CD14-positive monocyte (primary cell): ENCODE measurements at regions not wholly inside any gene's neighbourhood (a gene's known extent, or its start where the extent isn't known, plus 50 kb on each side); places are given as distances from the start of the nearest gene placed in this dataset.
A peak's percentile ranks its signal among the peaks of the same experiment; 100 is the strongest.

ENCODE experiments used
- DNase-seq, 3 donors: peaks; one replicate each; pipeline ENCODE4 v3.0.0-alpha.2; 2011 to 2022
- H2AFZ ChIP-seq: 2 replicates; pipeline ENCODE4 v1.6.0; 2012; ENCODE audit warnings: mild to moderate bottlenecking, low read depth, low read length, inconsistent platforms; ENCODE audit not compliant: insufficient read depth, poor library complexity, severe bottlenecking
- H3K27ac ChIP-seq, 2 donors: 1 replicate in 1 of 2; 2 replicates in 1 of 2; pipeline ENCODE4 v1.5.1; 2012 to 2013; ENCODE audit warnings: low read length in 2 of 2, control low read depth in 1 of 2, inconsistent platforms in 1 of 2, low read depth in 1 of 2, mild to moderate bottlenecking in 1 of 2
- H3K27me3 ChIP-seq, 2 donors: one replicate each; pipeline versions ENCODE4 v1.6.0 to v1.6.1; 2011 to 2013; ENCODE audit warnings: low read length in 2 of 2; ENCODE audit not compliant: control insufficient read depth in 2 of 2, insufficient read depth in 2 of 2
- H3K36me3 ChIP-seq, 2 donors: replicated peaks in 1 of 2; 1 replicate in 1 of 2; 2 replicates in 1 of 2; pipeline versions ENCODE4 v1.5.1 to v1.6.1; 2012 to 2013; ENCODE audit warnings: low read length in 2 of 2, control low read depth in 1 of 2, inconsistent platforms in 1 of 2, mild to moderate bottlenecking in 1 of 2; ENCODE audit not compliant: insufficient read depth in 2 of 2, control insufficient read depth in 1 of 2
- H3K4me1 ChIP-seq, 2 donors: 1 replicate in 1 of 2; 2 replicates in 1 of 2; pipeline versions ENCODE4 v1.5.1 to v1.6.1; 2012 to 2013; ENCODE audit warnings: low read length in 2 of 2, control low read depth in 1 of 2, inconsistent platforms in 1 of 2, mild to moderate bottlenecking in 1 of 2, moderate library complexity in 1 of 2; ENCODE audit not compliant: insufficient read depth in 2 of 2, control insufficient read depth in 1 of 2
- H3K4me2 ChIP-seq: replicated peaks from 2 replicates; pipeline ENCODE3; 2012; ENCODE audit warnings: low read length, moderate library complexity, mild to moderate bottlenecking; ENCODE audit not compliant: poor library complexity, severe bottlenecking; ENCODE audit errors: extremely low read depth
- H3K4me3 ChIP-seq, 3 experiments: fragments of 200-600 bp in 1 of 3; sonication (generic) in 1 of 3; replicated peaks in 1 of 3; 1 replicate in 2 of 3; 2 replicates in 1 of 3; pipeline ENCODE4 v1.5.1; 2011 to 2013; ENCODE audit warnings: low read length in 3 of 3, mild to moderate bottlenecking in 3 of 3, control low read depth in 2 of 3, low read depth in 2 of 3, inconsistent platforms in 1 of 3, moderate library complexity in 1 of 3
- H3K79me2 ChIP-seq: 2 replicates; pipeline ENCODE4 v1.6.0; 2012; ENCODE audit warnings: mild to moderate bottlenecking, control low read depth, inconsistent platforms, low read length, moderate library complexity; ENCODE audit not compliant: insufficient read depth
- H3K9ac ChIP-seq: 2 replicates; pipeline ENCODE4 v1.6.0; 2017; ENCODE audit warnings: low read length, mild to moderate bottlenecking; ENCODE audit not compliant: insufficient read depth, poor library complexity, severe bottlenecking
- H3K9me3 ChIP-seq, 2 donors: replicated peaks in 1 of 2; 1 replicate in 1 of 2; 2 replicates in 1 of 2; pipeline versions ENCODE4 v1.5.1 to v1.6.1; 2012 to 2013; ENCODE audit warnings: low read length in 2 of 2, control low read depth in 1 of 2; ENCODE audit not compliant: control insufficient read depth in 1 of 2, insufficient read depth in 1 of 2
- H4K20me1 ChIP-seq: 2 replicates; pipeline ENCODE4 v1.6.0; 2012; ENCODE audit warnings: mild to moderate bottlenecking, low read length, control low read depth, moderate library complexity; ENCODE audit not compliant: insufficient read depth
- H3K27ac Mint-ChIP-seq, 7 donors: one replicate each; pipeline ENCODE4 v1.8.0; 2020; ENCODE audit warnings: mild to moderate bottlenecking in 7 of 7, mixed read lengths in 7 of 7, moderate library complexity in 6 of 7, inconsistent platforms in 2 of 7
- H3K27me3 Mint-ChIP-seq, 3 donors: one replicate each; pipeline ENCODE4 v1.8.0; 2021 to 2022; ENCODE audit warnings: low read depth in 3 of 3, mild to moderate bottlenecking in 3 of 3, mixed read lengths in 3 of 3, moderate library complexity in 3 of 3, inconsistent platforms in 1 of 3
- H3K36me3 Mint-ChIP-seq, 2 donors: one replicate each; pipeline ENCODE4 v1.8.0; 2020; ENCODE audit warnings: mixed read lengths in 2 of 2, inconsistent platforms in 1 of 2, mild to moderate bottlenecking in 1 of 2
- H3K4me1 Mint-ChIP-seq: one replicate; pipeline ENCODE4 v1.8.0; 2020; ENCODE audit warnings: mild to moderate bottlenecking, mixed read lengths
- H3K4me3 Mint-ChIP-seq, 2 donors: one replicate each; pipeline ENCODE4 v1.8.0; 2020; ENCODE audit warnings: mild to moderate bottlenecking in 2 of 2, mixed read lengths in 2 of 2, moderate library complexity in 1 of 2
- H3K9me3 Mint-ChIP-seq, 7 donors: one replicate each; pipeline ENCODE4 v1.8.0; 2020 to 2022; ENCODE audit warnings: mixed read lengths in 7 of 7, mild to moderate bottlenecking in 6 of 7, moderate library complexity in 6 of 7, inconsistent platforms in 2 of 7
- WGBS: methylation state at CpG from one replicate; pipeline ENCODE4 v1.1.5; 2013; ENCODE audit warnings: missing lambda C conversion rate; ENCODE audit not compliant: insufficient coverage; 5-methylcytosine and 5-hydroxymethylcytosine counted together
- intact Hi-C, 2 donors: fragments of 100-400 bp; cut with micrococcal nuclease; formaldehyde crosslinking; loops; one replicate each; pipeline versions ENCODE4 v1.15.0 to v1.15.1; 2023
- TF ChIP-seq, protein P1 (sequence below): fragments of 200-600 bp; IDR thresholded peaks from one replicate; pipeline ENCODE4 v1.8.0; 2022; ENCODE audit warnings: antibody characterized with exemption, mild to moderate bottlenecking

DNA sequence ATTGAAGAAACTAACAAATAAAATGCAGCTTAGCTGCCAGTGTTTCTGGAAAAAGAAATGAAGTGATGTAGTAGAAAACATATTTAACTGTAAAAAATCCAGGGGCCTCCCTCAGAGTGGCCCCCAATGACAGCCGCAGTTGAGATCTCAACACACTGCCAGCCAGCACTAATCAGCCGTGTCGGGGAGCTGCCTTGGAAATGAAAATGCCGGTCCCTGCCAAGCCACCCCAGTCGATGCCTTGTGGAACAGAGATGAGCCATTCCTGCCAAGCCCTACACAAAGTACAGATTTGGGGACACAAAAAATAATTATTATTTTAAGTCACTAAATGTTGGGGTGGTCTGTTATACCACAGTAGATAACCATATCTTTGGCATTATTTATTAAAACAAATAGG lies 1342.4 kb downstream of the EFNB2 start:
- Histone ChIP-seq H3K9ac (no peak overlapping the region), H3K36me3 (no peaks in the 10 kb centered on the region), H3K4me2 (no peak overlapping the region), H2AFZ (no peak overlapping the region), H3K79me2 (no peaks in the 10 kb centered on the region), H3K27me3 (no peaks in the 10 kb centered on the region), H3K27ac (no peak overlapping the region), H3K9me3 (no peaks in the 10 kb centered on the region), H3K4me1 (no peaks in the 10 kb centered on the region), H3K4me3 (no peak overlapping the region), H4K20me1 (no peaks in the 10 kb centered on the region)
- no peaks in the 10 kb centered on the region for H3K9me3 Mint-ChIP-seq
- WGBS, result 86% methylated on average over 1 of the region's 5 CpGs
- intact Hi-C loops, result no loop called here
- H3K4me3 Mint-ChIP-seq, result no peak overlapping the region
- H3K27ac Mint-ChIP-seq, result no peak overlapping the region
- H3K27me3 Mint-ChIP-seq, result no peaks in the 10 kb centered on the region
- H3K36me3 Mint-ChIP-seq, result no peaks in the 10 kb centered on the region
- H3K4me1 Mint-ChIP-seq, result no peaks in the 10 kb centered on the region
- DNase-seq, result no peak
- TF ChIP-seq, protein P1, sequence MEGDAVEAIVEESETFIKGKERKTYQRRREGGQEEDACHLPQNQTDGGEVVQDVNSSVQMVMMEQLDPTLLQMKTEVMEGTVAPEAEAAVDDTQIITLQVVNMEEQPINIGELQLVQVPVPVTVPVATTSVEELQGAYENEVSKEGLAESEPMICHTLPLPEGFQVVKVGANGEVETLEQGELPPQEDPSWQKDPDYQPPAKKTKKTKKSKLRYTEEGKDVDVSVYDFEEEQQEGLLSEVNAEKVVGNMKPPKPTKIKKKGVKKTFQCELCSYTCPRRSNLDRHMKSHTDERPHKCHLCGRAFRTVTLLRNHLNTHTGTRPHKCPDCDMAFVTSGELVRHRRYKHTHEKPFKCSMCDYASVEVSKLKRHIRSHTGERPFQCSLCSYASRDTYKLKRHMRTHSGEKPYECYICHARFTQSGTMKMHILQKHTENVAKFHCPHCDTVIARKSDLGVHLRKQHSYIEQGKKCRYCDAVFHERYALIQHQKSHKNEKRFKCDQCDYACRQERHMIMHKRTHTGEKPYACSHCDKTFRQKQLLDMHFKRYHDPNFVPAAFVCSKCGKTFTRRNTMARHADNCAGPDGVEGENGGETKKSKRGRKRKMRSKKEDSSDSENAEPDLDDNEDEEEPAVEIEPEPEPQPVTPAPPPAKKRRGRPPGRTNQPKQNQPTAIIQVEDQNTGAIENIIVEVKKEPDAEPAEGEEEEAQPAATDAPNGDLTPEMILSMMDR, result no peak

DNA sequence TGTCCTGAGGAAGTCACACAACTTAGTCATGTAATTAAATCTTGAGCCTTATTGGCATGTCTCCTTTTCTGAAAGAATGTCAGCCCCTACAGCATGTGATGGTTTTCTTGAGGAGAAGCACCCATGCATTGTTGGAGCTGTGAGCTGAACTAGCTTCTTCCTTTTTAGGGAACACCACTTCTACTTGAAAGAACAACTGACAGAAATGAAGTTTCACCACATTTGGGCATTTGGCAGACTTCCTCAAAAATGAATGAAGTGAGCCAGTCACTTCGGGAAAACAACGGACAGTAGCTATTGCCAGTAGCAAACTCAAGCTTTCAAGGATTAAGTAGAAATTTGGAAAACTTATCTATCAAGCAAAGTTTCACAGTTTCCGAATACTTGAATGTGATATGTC lies 1351.3 kb downstream of the EFNB2 start:
- H3K9me3 Mint-ChIP-seq, result no peaks in the 10 kb centered on the region
- no peaks in the 10 kb centered on the region for H3K9me3 ChIP-seq
- no peak overlapping the region for H3K4me3 ChIP-seq
- no peak overlapping the region for H2AFZ ChIP-seq
- intact Hi-C loops, result no loop called here
- H3K4me1 Mint-ChIP-seq, result peaks cover 3% of the 10 kb centered on the region
- no peak overlapping the region for H3K27ac Mint-ChIP-seq
- no peaks in the 10 kb centered on the region for H3K36me3 ChIP-seq
- peaks cover 0 to 4% of the 10 kb centered on the region in 2 donors for H3K4me1 ChIP-seq
- TF ChIP-seq, protein P1, result no peak
- H4K20me1 ChIP-seq, result no peaks in the 10 kb centered on the region
- H3K36me3 Mint-ChIP-seq, result no peaks in the 10 kb centered on the region
- WGBS, result no CpG with 5 or more reads among the region's 3 CpGs
- H3K4me2 ChIP-seq, result no peak overlapping the region
- no peak overlapping the region for H3K9ac ChIP-seq
- peak; percentile 3 to 19 (median 17) for DNase-seq
- no peaks in the 10 kb centered on the region for H3K27me3 Mint-ChIP-seq
- H3K4me3 Mint-ChIP-seq, result no peak overlapping the region
- no peaks in the 10 kb centered on the region for H3K27me3 ChIP-seq
- H3K79me2 ChIP-seq, result no peaks in the 10 kb centered on the region
- no peak overlapping the region for H3K27ac ChIP-seq
